H7 (cell line): ENCODE measurements at regions not wholly inside any gene's neighbourhood (a gene's known extent, or its start where the extent isn't known, plus 50 kb on each side); places are given as distances from the start of the nearest gene placed in this dataset.
A peak's percentile ranks its signal among the peaks of the same experiment; 100 is the strongest.
"Not testable (repeated sequence)": the region's sequence is repeated elsewhere in the genome, so short reads cannot be mapped to it uniquely, and the experiment has no call there.

Experiments used
- DNase-seq: peaks from one replicate; pipeline ENCODE4 v3.0.0; 2012
- H3K27me3 ChIP-seq: 2 replicates; pipeline ENCODE4 v1.6.0; 2011; ENCODE audit warnings: mild to moderate bottlenecking, low read length; ENCODE audit not compliant: control insufficient read depth, insufficient read depth
- H3K36me3 ChIP-seq: replicated peaks from 2 replicates; pipeline ENCODE4 v1.5.1; 2011; ENCODE audit warnings: low read length; ENCODE audit not compliant: control insufficient read depth, insufficient read depth
- H3K4me3 ChIP-seq: 2 replicates; pipeline ENCODE4 v1.5.1; 2011; ENCODE audit warnings: low read depth, mild to moderate bottlenecking, control low read depth, low read length, moderate library complexity; ENCODE audit not compliant: insufficient read depth

DNA sequence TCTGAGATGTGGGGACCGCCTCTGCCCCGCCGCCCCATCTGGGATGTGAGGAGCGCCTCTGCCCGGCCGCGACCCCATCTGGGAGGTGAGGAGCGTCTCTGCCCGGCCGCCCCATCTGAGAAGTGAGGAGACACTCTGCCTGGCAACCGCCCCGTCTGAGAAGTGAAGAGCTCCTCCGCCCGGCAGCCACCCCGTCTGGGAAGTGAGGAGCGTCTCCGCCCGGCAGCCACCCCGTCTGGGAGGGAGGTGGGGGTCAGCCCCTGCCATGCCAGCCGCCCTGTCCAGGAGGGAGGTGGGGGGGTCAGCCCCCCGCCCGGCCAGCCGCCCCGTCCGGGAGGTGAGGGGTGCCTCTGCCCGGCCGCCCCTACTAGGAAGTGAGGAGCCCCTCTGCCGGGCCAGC, 102.2 kb downstream of the ID4 start:
- not testable (repeated sequence) for H3K36me3 ChIP-seq, H3K27me3 ChIP-seq, DNase-seq, H3K4me3 ChIP-seq

GRCh38 chr6:19939926-19940325, 102.8 kb downstream of the ID4 start:
- not testable (repeated sequence) for DNase-seq, H3K27me3 ChIP-seq, H3K36me3 ChIP-seq, H3K4me3 ChIP-seq

DNA sequence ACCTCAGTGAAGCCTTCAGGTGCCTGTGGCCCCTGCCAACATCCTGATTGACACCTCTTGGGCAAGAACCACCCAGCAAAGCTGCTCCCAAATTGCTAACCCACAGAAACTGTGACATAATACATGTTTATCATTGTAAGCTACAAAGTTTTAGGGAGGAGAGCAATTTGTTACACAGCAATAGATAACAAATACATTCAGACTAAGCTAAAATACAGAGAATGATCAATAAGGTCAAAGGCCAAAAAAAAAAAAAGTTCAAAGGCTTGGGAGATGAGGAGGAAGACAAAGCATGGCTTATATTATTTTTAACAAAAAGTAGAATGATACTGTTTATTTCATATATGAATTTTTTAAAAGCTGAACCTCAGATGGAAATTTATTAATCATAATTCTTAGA, 105.9 kb downstream of the ID4 start:
- DNase-seq, result no peak
- Histone ChIP-seq H3K4me3 (no peak overlapping the region), H3K36me3 (no peaks in the 10 kb centered on the region), H3K27me3 (no peaks in the 10 kb centered on the region)

DNA sequence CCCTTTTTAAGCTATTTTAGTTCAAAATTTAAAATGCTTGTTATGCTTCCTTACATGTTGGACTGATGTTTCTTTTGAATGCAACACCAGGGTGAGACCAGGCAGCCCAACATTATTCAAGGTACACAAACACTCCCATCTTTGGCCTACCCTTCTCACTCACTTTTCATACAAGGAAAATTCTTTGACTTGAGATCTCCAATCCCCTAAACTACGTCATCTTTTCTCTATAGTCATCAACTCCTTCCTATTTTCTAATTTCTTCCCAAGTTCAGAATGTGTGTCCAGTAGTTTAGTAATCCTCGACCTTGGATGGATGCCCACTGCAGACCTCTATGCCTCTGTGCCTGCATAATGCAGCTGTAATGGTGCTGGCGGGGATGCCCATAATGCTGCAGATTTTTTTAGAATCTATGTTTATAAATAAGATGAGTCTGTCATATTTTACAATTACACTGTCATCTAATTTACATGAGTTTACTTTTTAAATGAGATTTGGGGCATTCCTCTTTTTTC, 108.7 kb downstream of the ID4 start:
- Histone ChIP-seq H3K36me3 (no peaks in the 10 kb centered on the region), H3K4me3 (no peak overlapping the region), H3K27me3 (no peaks in the 10 kb centered on the region)
- no peak for DNase-seq

DNA sequence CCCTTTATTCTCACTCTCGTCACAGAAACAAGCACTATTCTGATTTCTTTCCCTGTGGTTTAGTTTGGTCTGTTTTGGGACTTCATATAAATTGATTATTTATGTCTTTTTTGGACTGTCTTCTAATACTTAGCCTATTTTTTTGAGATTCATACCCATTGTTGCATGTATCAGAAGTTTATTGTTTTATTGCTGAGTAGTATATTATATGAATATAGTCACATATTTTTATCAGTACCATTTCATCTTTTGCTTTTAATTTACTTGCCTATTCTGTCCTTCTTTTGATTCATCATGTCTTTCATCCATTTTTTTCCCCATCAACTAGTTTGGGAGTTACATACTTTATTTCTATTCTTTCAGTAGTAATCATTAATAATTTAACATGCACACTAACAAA, 112.0 kb downstream of the ID4 start:
- no peaks in the 10 kb centered on the region for H3K36me3 ChIP-seq
- H3K27me3 ChIP-seq, result no peaks in the 10 kb centered on the region
- H3K4me3 ChIP-seq, result no peak overlapping the region
- DNase-seq, result no peak

GRCh38 chr6:19964115-19964514, 126.9 kb downstream of the ID4 start:
- H3K36me3 ChIP-seq, result no peaks in the 10 kb centered on the region
- DNase-seq, result no peak
- H3K27me3 ChIP-seq, result no peaks in the 10 kb centered on the region
- no peak overlapping the region for H3K4me3 ChIP-seq

DNA sequence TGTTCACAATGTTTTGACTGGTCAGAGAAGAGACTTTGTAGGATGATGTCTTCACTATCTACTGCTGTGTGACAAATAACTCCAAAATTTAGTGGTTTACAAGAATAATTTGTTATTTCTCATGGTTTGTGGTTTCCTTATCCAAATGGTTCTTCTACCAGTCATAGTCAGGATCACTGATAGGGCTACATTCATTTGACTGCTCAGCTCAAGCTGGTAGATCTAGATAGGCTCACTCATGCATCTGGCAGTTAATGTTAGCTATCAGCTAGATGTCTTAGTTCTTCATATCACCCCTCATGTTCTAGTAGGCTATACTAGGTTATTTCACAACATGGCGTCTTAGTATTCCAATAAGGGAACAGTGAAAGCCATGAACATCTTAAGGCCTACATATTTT, 131.0 kb downstream of the ID4 start:
- no peaks in the 10 kb centered on the region for H3K36me3 ChIP-seq
- no peak overlapping the region for H3K4me3 ChIP-seq
- no peak for DNase-seq
- no peaks in the 10 kb centered on the region for H3K27me3 ChIP-seq

- no peaks in the 10 kb centered on the region for H3K27me3 ChIP-seq
- no peak overlapping the region for H3K4me3 ChIP-seq
- no peak for DNase-seq
- no peaks in the 10 kb centered on the region for H3K36me3 ChIP-seq
These were observed 135.1 kb downstream of the ID4 start for GRCh38 chr6:19972221-19972620.

GRCh38 chr6:19976411-19977129, 139.4 kb downstream of the ID4 start:
- no peak for DNase-seq
- Histone ChIP-seq H3K27me3 (no peaks in the 10 kb centered on the region), H3K4me3 (no peak overlapping the region), H3K36me3 (no peaks in the 10 kb centered on the region)

DNA sequence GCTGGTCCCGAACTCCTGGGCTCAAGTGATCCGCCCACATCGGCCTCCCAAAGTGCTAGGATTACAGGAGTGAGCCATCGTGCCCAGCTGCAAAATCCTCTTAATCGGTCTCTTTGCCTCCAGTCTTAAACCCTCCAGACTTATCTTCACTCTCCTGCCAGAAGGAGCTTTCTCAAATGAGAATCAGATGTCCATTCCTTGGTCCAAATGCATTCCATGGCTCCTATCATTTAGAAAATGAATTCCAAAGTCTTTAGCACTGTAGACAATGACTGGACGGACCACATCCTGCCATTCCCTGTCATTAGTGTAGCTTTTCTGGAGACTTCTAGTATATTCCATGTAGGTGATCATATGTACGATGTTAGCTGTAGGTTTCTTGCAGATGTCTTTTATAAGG, 141.9 kb downstream of the ID4 start:
- Histone ChIP-seq H3K36me3 (no peaks in the 10 kb centered on the region), H3K27me3 (no peaks in the 10 kb centered on the region), H3K4me3 (no peak overlapping the region)
- no peak for DNase-seq

DNA sequence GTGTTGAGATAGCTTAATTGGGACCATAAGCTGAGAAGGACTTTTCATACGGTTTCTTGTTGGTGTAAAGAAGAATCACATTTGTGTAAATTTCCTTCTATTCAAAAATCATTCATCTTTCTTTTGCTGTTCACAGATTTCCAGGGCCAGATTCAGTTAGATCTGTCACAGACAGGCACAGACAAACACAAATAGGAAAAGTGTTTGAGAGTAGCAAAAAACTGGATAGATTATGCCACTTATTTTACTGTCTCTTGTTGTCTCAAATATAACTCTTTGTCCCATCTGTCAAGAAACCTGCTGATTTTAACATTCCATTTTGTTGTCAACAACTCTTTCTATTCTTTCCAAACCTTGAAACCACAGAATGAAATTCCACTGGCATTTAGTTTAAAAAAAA, 142.8 kb downstream of the ID4 start:
- H3K27me3 ChIP-seq, result no peaks in the 10 kb centered on the region

GRCh38 chr6:19983374-19983773, 146.2 kb downstream of the ID4 start:
- no peaks in the 10 kb centered on the region for H3K27me3 ChIP-seq
- no peak for DNase-seq
- no peak overlapping the region for H3K4me3 ChIP-seq
- no peaks in the 10 kb centered on the region for H3K36me3 ChIP-seq

More for the DNA sequence above, 142.8 kb downstream of the ID4 start:
- Histone ChIP-seq H3K4me3 (no peak overlapping the region), H3K36me3 (no peaks in the 10 kb centered on the region)
- no peak for DNase-seq

DNA sequence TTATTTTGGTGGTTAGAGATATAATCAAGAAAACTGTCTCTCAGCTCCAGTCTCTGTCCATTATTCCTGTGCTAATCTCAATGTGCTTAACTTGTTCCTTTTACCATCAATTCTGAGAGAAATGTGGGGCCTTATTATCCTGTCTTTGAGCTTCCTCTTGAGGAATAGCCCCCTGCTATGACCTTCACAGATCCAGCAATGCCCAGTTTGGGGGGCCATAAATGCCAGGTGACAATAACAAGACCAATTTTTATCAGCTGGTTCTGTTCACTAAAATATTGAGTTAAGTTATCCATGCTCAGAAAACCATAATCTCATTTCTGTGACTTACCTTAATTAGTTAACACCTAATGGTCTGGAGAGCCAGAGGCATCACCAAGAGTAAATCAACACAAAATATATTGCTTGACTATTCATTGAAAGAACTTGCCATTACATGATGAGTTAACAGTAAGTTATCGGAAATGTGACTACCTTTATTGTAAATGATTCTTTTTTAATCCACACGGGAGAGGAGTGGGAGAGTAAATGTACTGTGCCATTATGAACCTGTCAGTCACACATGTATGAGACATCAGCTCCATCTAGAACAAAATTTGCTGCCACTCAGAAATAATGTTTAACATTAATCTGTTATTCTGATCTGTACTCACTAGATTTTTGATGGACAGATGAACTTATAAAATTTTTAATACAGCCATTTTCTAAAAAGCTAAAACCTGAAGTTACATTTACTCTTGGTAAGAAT, 149.7 kb downstream of the ID4 start:
- H3K4me3 ChIP-seq, result no peak overlapping the region
- no peaks in the 10 kb centered on the region for H3K27me3 ChIP-seq
- no peak for DNase-seq
- no peaks in the 10 kb centered on the region for H3K36me3 ChIP-seq

DNA sequence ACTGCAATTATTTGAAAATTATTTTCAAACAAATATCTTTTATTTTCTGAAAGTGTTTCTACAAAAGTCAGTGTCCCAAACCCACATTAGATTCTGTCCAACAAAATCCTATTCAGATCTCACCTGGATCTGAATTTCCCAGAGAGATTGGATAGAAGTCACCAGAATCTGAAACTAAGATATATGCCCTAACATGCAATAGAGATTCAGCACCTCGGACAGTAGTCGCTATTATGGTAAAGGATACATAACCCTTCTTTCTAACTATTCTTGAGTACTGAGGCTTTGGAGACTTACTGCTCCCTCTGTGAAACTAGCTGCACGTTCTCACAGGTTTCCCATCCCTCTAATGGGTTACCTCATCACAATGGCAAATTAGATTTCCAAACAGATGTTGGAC, 151.4 kb downstream of the ID4 start:
- Histone ChIP-seq H3K4me3 (no peak overlapping the region), H3K36me3 (no peaks in the 10 kb centered on the region), H3K27me3 (no peaks in the 10 kb centered on the region)
- peak; percentile 32 for DNase-seq

DNA sequence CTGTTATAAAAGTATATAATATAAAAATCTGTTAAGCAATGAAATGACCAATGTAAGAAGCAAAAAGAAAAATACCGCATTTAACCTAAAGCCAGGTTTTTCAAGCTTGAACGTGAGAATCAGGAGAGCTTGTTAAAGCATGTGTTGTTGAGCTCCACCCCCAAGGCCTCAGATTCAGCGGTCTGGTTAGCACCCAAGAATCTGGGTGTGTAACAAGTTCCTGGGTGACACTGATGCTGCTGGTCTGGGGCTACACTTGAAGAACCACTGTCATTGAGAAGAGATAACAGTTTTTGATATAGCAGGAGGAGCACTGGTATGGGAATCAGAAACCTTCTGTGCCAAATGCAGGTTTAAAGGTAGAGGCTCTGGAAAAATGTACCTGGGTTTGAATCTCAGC, 154.0 kb downstream of the ID4 start:
- H3K27me3 ChIP-seq, result no peaks in the 10 kb centered on the region
- no peak for DNase-seq
- H3K4me3 ChIP-seq, result no peak overlapping the region
- no peaks in the 10 kb centered on the region for H3K36me3 ChIP-seq
